IMR-90 (cell line): ENCODE measurements at regions not wholly inside any gene's neighbourhood (a gene's known extent, or its start where the extent isn't known, plus 50 kb on each side); places are given as distances from the start of the nearest gene placed in this dataset.

Source experiments
- ATAC-seq: fragments of 200-7000 bp; cut with Tn5 transposase; 2 replicates; pipeline ENCODE4 v1.9.1; 2020; ENCODE audit warnings: low read depth, mild to moderate bottlenecking, moderate library complexity
- BruUV-seq: library from RNA; stranded (reverse); fragments of 400-500 nt; replicated peaks from 2 replicates; lab custom pipeline; 2021; lab: Mats Ljungman, UMichigan
- CTCF ChIA-PET: fragments of 300-600 bp; formaldehyde crosslinking; extraction: SDS; loops from one replicate; lab custom pipeline; 2021; ENCODE audit warnings: antibody characterized with exemption; lab: Yijun Ruan, JAX
- POLR2A ChIA-PET: fragments of 300-600 bp; sonication (Branson Sonifier 250); formaldehyde crosslinking; loops from one replicate; lab custom pipeline; 2022; ENCODE audit warnings: antibody characterized with exemption; ENCODE audit not compliant: unreplicated experiment; lab: Charles Lee
- DNase-seq: peaks from one replicate; pipeline ENCODE4 v3.0.0; 2013
- H2AFZ ChIP-seq: replicated peaks from 2 replicates; pipeline ENCODE3; 2013; ENCODE audit warnings: low read length, mild to moderate bottlenecking; ENCODE audit not compliant: poor library complexity
- H2AK5ac ChIP-seq: 2 replicates; pipeline ENCODE4 v1.6.1; 2013; ENCODE audit warnings: low read depth, low read length, inconsistent platforms
- H2AK9ac ChIP-seq: replicated peaks from 2 replicates; pipeline ENCODE3; 2013; ENCODE audit warnings: mild to moderate bottlenecking, low read depth, low read length, moderate library complexity; ENCODE audit not compliant: poor library complexity
- H2BK120ac ChIP-seq: 2 replicates; pipeline ENCODE4 v1.6.1; 2013; ENCODE audit warnings: low read depth, low read length, inconsistent platforms
- H2BK15ac ChIP-seq: 3 replicates; pipeline ENCODE4 v1.6.1; 2013; ENCODE audit warnings: low read depth, low read length, inconsistent platforms
- H2BK20ac ChIP-seq: 2 replicates; pipeline ENCODE4 v1.6.1; 2013; ENCODE audit warnings: low read depth, mild to moderate bottlenecking, inconsistent platforms, low read length, moderate library complexity
- H2BK5ac ChIP-seq: 2 replicates; pipeline ENCODE4 v1.6.1; 2013; ENCODE audit warnings: mild to moderate bottlenecking, low read depth, low read length, inconsistent platforms; ENCODE audit not compliant: poor library complexity, severe bottlenecking
- H3K14ac ChIP-seq: replicated peaks from 2 replicates; pipeline ENCODE4 v1.6.1; 2013; ENCODE audit warnings: low read depth, low read length, inconsistent platforms
- H3K18ac ChIP-seq: 2 replicates; pipeline ENCODE4 v1.6.1; 2013; ENCODE audit warnings: low read depth, low read length, control low read depth
- H3K23ac ChIP-seq: 2 replicates; pipeline ENCODE4 v1.6.1; 2013; ENCODE audit warnings: low read depth, low read length, inconsistent platforms
- H3K27ac ChIP-seq: 2 replicates; pipeline ENCODE4 v1.5.1; 2013; ENCODE audit warnings: mild to moderate bottlenecking, control low read depth, low read length; ENCODE audit not compliant: insufficient read depth
- H3K27me3 ChIP-seq: 2 replicates; pipeline ENCODE4 v1.6.1; 2013; ENCODE audit warnings: low read length; ENCODE audit not compliant: control insufficient read depth, insufficient read depth
- H3K36me3 ChIP-seq: 2 replicates; pipeline ENCODE4 v1.6.1; 2013; ENCODE audit warnings: low read length, mixed read lengths; ENCODE audit not compliant: control insufficient read depth, insufficient read depth
- H3K4ac ChIP-seq: 2 replicates; pipeline ENCODE4 v1.6.1; 2013; ENCODE audit warnings: low read depth, low read length, inconsistent platforms
- H3K4me1 ChIP-seq: 2 replicates; pipeline ENCODE4 v1.6.1; 2013; ENCODE audit warnings: low read length, mixed read lengths; ENCODE audit not compliant: control insufficient read depth, insufficient read depth
- H3K4me2 ChIP-seq: 2 replicates; pipeline ENCODE4 v1.6.1; 2013; ENCODE audit warnings: low read depth, mild to moderate bottlenecking, control low read depth, low read length, moderate library complexity
- H3K4me3 ChIP-seq: 2 replicates; pipeline ENCODE4 v1.5.1; 2013; ENCODE audit warnings: low read depth, mild to moderate bottlenecking, control low read depth, low read length, moderate library complexity; ENCODE audit not compliant: insufficient read depth
- H3K56ac ChIP-seq: 2 replicates; pipeline ENCODE4 v1.6.1; 2013; ENCODE audit warnings: low read length, inconsistent platforms; ENCODE audit not compliant: insufficient read depth; ENCODE audit errors: extremely low read depth
- H3K79me1 ChIP-seq, 2 experiments: 2 replicates each; pipeline ENCODE4 v1.6.1; 2013; ENCODE audit warnings: low read length in 2 of 2, inconsistent platforms in 1 of 2, low read depth in 1 of 2
- H3K9ac ChIP-seq: 2 replicates; pipeline ENCODE4 v1.6.1; 2013; ENCODE audit warnings: low read depth, low read length, control low read depth
- H3K9me1 ChIP-seq: 2 replicates; pipeline ENCODE4 v1.6.1; 2013; ENCODE audit warnings: low read length, inconsistent platforms; ENCODE audit not compliant: insufficient read depth
- H3K9me3 ChIP-seq: 2 replicates; pipeline ENCODE4 v1.6.1; 2013; ENCODE audit warnings: low read length; ENCODE audit not compliant: control insufficient read depth, insufficient read depth
- H4K20me1 ChIP-seq: 2 replicates; pipeline ENCODE4 v1.6.1; 2013; ENCODE audit warnings: low read length, inconsistent platforms; ENCODE audit not compliant: insufficient read depth
- H4K5ac ChIP-seq: 2 replicates; pipeline ENCODE4 v1.6.1; 2013; ENCODE audit warnings: mild to moderate bottlenecking, low read depth, low read length, control low read depth
- H4K8ac ChIP-seq, 2 experiments: 2 replicates each; pipeline ENCODE4 v1.6.1; 2013; ENCODE audit warnings: low read depth in 2 of 2, low read length in 2 of 2, control low read depth in 1 of 2, inconsistent platforms in 1 of 2
- H4K91ac ChIP-seq: 2 replicates; pipeline ENCODE4 v1.6.1; 2013; ENCODE audit warnings: low read depth, low read length, inconsistent platforms; ENCODE audit not compliant: insufficient read depth
- BHLHE40 ChIP-seq: fragments of 150-350 bp; IDR thresholded peaks from 2 replicates; pipeline ENCODE4 v1.6.1; 2016; ENCODE audit warnings: mild to moderate bottlenecking, low read depth, low read length
- CEBPB ChIP-seq: IDR thresholded peaks from 2 replicates; pipeline ENCODE4 v1.6.1; 2012; ENCODE audit warnings: low read depth, low read length, improper control_type of control experiment
- CHD1 ChIP-seq: IDR thresholded peaks from 2 replicates; pipeline ENCODE4 v1.6.1; 2012; ENCODE audit warnings: low read depth, low read length, improper control_type of control experiment
- CTCF ChIP-seq: conservative IDR thresholded peaks from 2 replicates; pipeline ENCODE4 v1.5.1; 2012; ENCODE audit warnings: mild to moderate bottlenecking, low read depth, low read length, improper control_type of control experiment
- ELK1 ChIP-seq: fragments of 150-350 bp; IDR thresholded peaks from 2 replicates; pipeline ENCODE4 v1.6.1; 2016; ENCODE audit warnings: low read depth, mild to moderate bottlenecking, low read length, moderate library complexity, borderline replicate concordance
- FOS ChIP-seq: fragments of 150-350 bp; IDR thresholded peaks from 2 replicates; pipeline ENCODE4 v1.6.1; 2016; ENCODE audit warnings: low read depth, low read length
- MXI1 ChIP-seq: IDR thresholded peaks from 2 replicates; pipeline ENCODE4 v1.6.1; 2012; ENCODE audit warnings: low read depth, mild to moderate bottlenecking, low read length, moderate library complexity, borderline replicate concordance
- NFE2L2 ChIP-seq: fragments of 150-350 bp; IDR thresholded peaks from 2 replicates; pipeline ENCODE4 v1.6.1; 2016; ENCODE audit warnings: low read depth, mild to moderate bottlenecking, low read length
- POLR2A ChIP-seq: IDR thresholded peaks from 2 replicates; pipeline ENCODE4 v1.6.1; 2012; ENCODE audit warnings: mild to moderate bottlenecking, low read depth, low read length
- RAD21 ChIP-seq: IDR thresholded peaks from 2 replicates; pipeline ENCODE4 v1.6.1; 2012; ENCODE audit warnings: low read length, improper control_type of control experiment
- RCOR1 ChIP-seq: IDR thresholded peaks from 2 replicates; pipeline ENCODE4 v1.6.1; 2012; ENCODE audit warnings: mild to moderate bottlenecking, low read length, improper control_type of control experiment; ENCODE audit not compliant: insufficient replicate concordance
- RFX5 ChIP-seq: IDR thresholded peaks from 2 replicates; pipeline ENCODE4 v1.8.0; 2012; ENCODE audit warnings: low read depth, mild to moderate bottlenecking, low read length, moderate library complexity
- SMC3 ChIP-seq: fragments of 150-350 bp; IDR thresholded peaks from 2 replicates; pipeline ENCODE4 v1.6.1; 2016; ENCODE audit warnings: low read depth, mild to moderate bottlenecking, antibody characterized with exemption, low read length, moderate library complexity
- USF2 ChIP-seq: fragments of 150-350 bp; IDR thresholded peaks from 2 replicates; pipeline ENCODE4 v1.6.1; 2017; ENCODE audit warnings: mild to moderate bottlenecking, antibody characterized with exemption, low read length, low read depth
- WGBS, 2 experiments: methylation state at CpG; one replicate each; pipeline versions ENCODE4 v1.1.5 to v1.1.7; 2013; ENCODE audit warnings: missing lambda C conversion rate in 2 of 2; ENCODE audit not compliant: insufficient read length in 1 of 2; ENCODE audit errors: extremely low coverage in 2 of 2; 5-methylcytosine and 5-hydroxymethylcytosine counted together
- dilution Hi-C: fragments of 300-500 bp; cut with HindIII; formaldehyde crosslinking; loops from one replicate; pipeline ENCODE4 v1.14.3; 2018; ENCODE audit warnings: low sequenced_read_pairs; ENCODE audit not compliant: unreplicated experiment
- in situ Hi-C: fragments of 300-500 bp; cut with MboI; formaldehyde crosslinking; loops from 3 replicates; pipeline ENCODE4 v1.14.3; 2019; ENCODE audit warnings: low sequenced_read_pairs, inconsistent platforms, mixed read lengths
- intact Hi-C: fragments of 100-400 bp; cut with micrococcal nuclease; formaldehyde crosslinking; loops from 2 replicates; pipeline ENCODE4 v1.10.0; 2022

DNA sequence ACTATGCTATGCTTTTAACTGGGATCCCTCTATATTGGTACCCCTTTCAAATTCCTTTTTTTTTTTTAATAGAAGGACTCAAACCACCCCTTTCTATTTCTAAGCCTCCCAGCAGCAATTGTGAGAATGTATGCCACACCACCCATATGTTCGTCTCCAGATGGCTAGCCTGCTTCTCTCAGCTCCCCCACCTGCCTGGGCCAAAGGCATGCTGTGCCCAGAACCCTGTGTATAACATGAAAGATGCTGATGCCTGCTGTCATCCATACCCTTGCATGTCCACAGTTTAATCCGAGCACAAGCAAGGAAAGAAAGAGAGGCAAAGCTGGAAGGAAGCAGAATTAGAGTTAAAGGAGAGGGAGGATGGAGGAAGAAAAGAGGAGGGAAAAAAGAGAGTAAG lies 159.5 kb upstream of the CNTN6 start:
- H3K4me2 ChIP-seq: no peak overlapping the region
- H4K5ac ChIP-seq: no peak overlapping the region
- no peak overlapping the region for H3K4me3 ChIP-seq
- no peak overlapping the region for H2BK20ac ChIP-seq
- DNase-seq (no peak), ATAC-seq (no peak)
- POLR2A ChIA-PET: no interaction called here
- H3K36me3 ChIP-seq: no peaks in the 10 kb centered on the region
- H3K23ac ChIP-seq: no peak overlapping the region
- no peak overlapping the region for H3K4ac ChIP-seq
- H3K18ac ChIP-seq: no peak overlapping the region
- BruUV-seq: no TSS peak
- H2AK5ac ChIP-seq: no peak overlapping the region
- H4K91ac ChIP-seq: no peak overlapping the region
- intact Hi-C loops: no loop called here
- no peaks in the 10 kb centered on the region for H3K9me1 ChIP-seq
- H4K8ac ChIP-seq: no peak overlapping the region
- H3K14ac ChIP-seq: no peak overlapping the region
- peaks cover 10% of the 10 kb centered on the region for H3K9me3 ChIP-seq
- dilution Hi-C loops: no loop called here
- H3K79me1 ChIP-seq: no peaks in the 10 kb centered on the region
- CTCF ChIA-PET: no interaction called here
- 40% methylated on average over 1 of the region's 2 CpGs; no CpG with 5 or more reads in 1 of the 2 experiments for WGBS, 2 experiments
- no peaks in the 10 kb centered on the region for H3K27me3 ChIP-seq
- H2BK120ac ChIP-seq: no peak overlapping the region
- no peaks in the 10 kb centered on the region for H4K20me1 ChIP-seq
- no peak overlapping the region for H2BK15ac ChIP-seq
- H3K4me1 ChIP-seq: no peaks in the 10 kb centered on the region
- in situ Hi-C loops: no loop called here
- H3K27ac ChIP-seq: no peak overlapping the region
- H2BK5ac ChIP-seq: no peak overlapping the region
- no peak overlapping the region for H3K56ac ChIP-seq
- H2AK9ac ChIP-seq: no peak overlapping the region
- TF ChIP-seq MXI1: no peak
- TF ChIP-seq CHD1: no peak
- TF ChIP-seq RFX5: no peak
- TF ChIP-seq ELK1: no peak
- no peak for TF ChIP-seq SMC3
- TF ChIP-seq CEBPB: no peak
- no peak for TF ChIP-seq BHLHE40
- TF ChIP-seq FOS: no peak
- no peak for TF ChIP-seq RCOR1
- TF ChIP-seq POLR2A: no peak
- no peak for TF ChIP-seq CTCF
- no peak for TF ChIP-seq RAD21
- TF ChIP-seq NFE2L2: no peak
- no peak for TF ChIP-seq USF2
- no peak overlapping the region for H3K9ac ChIP-seq
- no peak overlapping the region for H2AFZ ChIP-seq
